ENCODE measurements at regions not wholly inside any gene's neighbourhood (a gene's known extent, or its start where the extent isn't known, plus 50 kb on each side); places are given as distances from the start of the nearest gene placed in this dataset.

DNA sequence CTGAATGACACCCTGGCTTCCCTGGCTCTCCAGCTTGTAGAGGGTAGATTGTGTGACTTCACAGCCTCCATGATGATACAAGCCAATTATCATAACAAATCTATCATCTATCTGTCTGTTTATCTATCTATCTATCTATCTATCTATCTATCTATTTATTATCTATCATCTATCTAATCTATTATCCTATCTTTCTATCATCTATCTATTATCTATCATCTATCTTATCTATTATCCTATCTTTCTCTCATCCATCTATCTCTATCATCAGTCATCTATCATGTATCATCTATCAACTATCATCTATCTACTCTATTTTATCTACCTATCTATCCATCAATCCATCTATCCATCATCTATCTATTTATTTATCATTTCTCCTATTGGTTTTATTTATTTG lies 361.8 kb downstream of the RNF144A start:
- no peak for DNase-seq (ENCODE audit: low read depth)
- TF ChIP-seq, protein P1, sequence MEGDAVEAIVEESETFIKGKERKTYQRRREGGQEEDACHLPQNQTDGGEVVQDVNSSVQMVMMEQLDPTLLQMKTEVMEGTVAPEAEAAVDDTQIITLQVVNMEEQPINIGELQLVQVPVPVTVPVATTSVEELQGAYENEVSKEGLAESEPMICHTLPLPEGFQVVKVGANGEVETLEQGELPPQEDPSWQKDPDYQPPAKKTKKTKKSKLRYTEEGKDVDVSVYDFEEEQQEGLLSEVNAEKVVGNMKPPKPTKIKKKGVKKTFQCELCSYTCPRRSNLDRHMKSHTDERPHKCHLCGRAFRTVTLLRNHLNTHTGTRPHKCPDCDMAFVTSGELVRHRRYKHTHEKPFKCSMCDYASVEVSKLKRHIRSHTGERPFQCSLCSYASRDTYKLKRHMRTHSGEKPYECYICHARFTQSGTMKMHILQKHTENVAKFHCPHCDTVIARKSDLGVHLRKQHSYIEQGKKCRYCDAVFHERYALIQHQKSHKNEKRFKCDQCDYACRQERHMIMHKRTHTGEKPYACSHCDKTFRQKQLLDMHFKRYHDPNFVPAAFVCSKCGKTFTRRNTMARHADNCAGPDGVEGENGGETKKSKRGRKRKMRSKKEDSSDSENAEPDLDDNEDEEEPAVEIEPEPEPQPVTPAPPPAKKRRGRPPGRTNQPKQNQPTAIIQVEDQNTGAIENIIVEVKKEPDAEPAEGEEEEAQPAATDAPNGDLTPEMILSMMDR (IDR thresholded peaks at IDR 0.05; ENCODE audit: control insufficient read depth, extremely low read depth, insufficient read depth) = no peak
- H3K4me3 ChIP-seq (ENCODE audit: low read depth, low read length) = no peak overlapping the region

DNA sequence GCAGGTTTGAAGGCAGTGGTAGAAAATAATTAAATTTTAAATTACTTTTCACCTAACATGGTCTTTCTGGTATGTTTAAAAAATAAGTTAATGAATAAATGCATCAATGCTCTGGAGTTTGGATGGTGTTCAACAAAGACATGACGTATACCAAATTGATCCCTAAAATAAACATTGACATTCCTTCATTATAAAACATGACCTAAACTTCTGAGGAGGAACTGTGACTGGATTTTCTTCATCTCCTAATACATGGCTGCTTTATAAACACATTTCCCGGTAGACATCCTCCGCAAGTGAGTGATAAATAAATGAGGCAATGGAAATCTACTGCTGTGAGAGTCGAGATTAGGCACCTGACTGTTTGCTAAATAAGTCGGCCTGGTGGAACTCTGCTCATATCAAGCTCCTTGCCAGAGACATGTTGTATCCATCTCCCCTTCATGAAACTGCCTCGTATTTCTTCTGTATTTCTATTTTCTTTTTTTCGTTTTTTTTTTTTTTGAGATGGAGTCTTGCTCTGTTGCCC lies 362.3 kb downstream of the RNF144A start:
- DNase-seq (ENCODE audit: low read depth) = no peak
- H3K4me3 ChIP-seq (ENCODE audit: low read depth, low read length) = no peak overlapping the region
- TF ChIP-seq, protein P1 (IDR thresholded peaks at IDR 0.05; ENCODE audit: control insufficient read depth, extremely low read depth, insufficient read depth) = no peak

DNA sequence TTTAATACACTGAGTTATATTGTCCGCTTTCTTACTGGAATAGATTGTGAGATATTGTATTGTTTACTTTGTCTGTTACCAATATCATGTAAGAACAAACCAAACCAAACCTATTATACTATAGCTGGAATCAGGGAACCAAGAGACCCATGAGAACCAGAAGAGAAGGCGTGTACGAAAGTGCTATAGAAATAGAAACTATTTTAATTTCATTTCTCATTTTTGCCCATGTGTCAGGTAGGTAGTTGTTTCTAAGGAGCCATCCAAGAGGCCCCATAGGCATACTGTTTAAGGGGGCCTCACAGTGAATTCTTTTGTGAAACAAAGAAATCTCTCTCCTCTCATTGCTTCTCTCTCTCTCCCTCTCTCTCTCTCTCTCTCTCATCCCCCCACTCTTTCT lies 363.6 kb downstream of the RNF144A start:
- TF ChIP-seq, protein P1 (IDR thresholded peaks at IDR 0.05; ENCODE audit: control insufficient read depth, extremely low read depth, insufficient read depth) = no peak
- no peak for DNase-seq (ENCODE audit: low read depth)
- H3K4me3 ChIP-seq (ENCODE audit: low read depth, low read length) = no peak overlapping the region

DNA sequence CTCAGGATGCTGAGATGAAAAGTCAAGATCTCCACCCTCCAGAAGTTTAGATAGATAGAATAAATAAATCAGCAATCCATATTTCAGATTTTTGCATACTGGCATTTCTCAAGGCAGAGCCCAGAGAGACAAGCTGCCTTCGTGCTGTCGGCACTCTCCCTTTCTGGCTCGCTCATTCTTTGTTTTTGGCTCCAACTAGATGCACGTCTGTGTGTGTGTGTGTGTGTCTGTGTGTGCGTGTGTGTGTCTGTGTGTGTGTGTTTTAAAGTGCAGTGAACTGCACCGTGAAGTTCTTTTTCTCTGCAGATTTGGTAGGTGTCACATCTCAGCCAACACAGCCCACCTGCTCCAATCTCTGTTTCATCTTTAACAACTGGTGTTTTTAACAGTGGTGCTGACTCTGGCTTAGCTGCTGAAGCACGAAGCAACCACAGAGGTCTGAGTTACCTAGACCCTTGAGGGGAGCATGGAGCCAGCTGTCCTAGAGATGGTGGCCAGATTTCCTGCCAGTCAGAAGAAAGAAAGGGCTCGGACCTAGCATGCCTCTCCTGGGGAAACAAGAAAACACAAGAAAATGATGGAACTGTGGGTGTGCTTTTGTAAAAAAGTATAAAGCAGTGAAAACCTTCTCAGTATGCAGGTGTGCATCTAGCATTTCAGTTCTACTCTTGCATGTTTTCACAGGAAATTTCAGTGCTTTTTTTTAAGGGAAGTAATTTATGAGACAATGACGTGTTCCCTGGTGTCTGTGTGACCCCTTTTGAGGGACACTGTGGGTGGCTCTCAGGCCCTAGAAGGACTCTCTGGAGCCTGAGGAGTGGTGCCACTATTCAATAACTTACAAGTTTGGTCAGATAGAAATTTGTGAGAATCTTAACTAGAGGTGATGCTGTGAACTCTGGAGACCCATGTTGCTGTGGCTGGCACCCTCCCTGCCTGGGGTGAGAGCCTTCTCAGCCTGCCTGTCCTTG lies 364.3 kb downstream of the RNF144A start:
- TF ChIP-seq, protein P1 (IDR thresholded peaks at IDR 0.05; ENCODE audit: control insufficient read depth, extremely low read depth, insufficient read depth) = no peak
- no peak for DNase-seq (ENCODE audit: low read depth)
- H3K4me3 ChIP-seq (ENCODE audit: low read depth, low read length) = no peak overlapping the region

DNA sequence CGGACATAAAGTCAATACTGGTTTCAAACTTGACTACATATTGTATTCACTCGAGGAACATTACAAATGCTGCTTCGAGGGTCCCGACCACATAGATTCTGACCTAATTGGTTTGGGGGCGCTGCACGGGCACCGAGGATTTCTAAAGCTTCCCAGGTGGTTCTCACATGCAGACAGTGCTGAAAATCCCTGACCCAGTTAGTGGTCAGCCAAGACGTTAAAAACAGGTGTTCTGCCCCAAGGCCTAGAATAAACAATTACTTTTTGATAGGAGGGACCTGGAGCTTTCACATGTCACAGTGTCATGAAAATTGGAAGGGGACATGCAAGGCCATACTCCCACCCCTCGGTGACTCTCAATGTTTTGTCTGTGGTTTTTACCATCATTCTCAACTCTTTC lies 368.9 kb downstream of the RNF144A start:
- TF ChIP-seq, protein P1 (IDR thresholded peaks at IDR 0.05; ENCODE audit: control insufficient read depth, extremely low read depth, insufficient read depth) = no peak

DNA sequence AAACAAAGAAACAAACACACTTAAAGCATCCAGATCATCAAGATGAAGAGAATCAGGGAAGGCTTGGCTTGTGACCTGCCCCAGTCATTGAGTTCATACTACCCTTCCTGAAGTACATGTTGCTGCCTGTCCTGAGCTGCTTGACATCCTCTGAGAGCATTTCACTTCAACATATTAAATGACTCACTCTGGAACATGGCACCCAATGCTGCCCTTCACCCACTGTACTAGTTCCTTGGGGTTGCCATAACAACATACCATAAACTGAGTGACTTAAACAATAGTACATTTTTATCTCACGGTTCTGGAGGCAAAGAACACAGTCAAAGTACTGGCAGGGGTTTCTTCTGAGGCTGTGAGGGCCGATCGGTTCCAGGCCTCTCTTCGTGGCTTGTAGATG lies 371.3 kb downstream of the RNF144A start:
- TF ChIP-seq, protein P1 (IDR thresholded peaks at IDR 0.05; ENCODE audit: control insufficient read depth, extremely low read depth, insufficient read depth) = no peak
- H3K4me3 ChIP-seq (ENCODE audit: low read depth, low read length) = no peak overlapping the region
- no peak for DNase-seq (ENCODE audit: low read depth)

More for the DNA sequence above, 368.9 kb downstream of the RNF144A start:
- H3K4me3 ChIP-seq (ENCODE audit: low read depth, low read length) = no peak overlapping the region
- DNase-seq (ENCODE audit: low read depth) = no peak
